ENCODE measurements at regions not wholly inside any gene's neighbourhood (a gene's known extent, or its start where the extent isn't known, plus 50 kb on each side); places are given as distances from the start of the nearest gene placed in this dataset.
"Not testable (repeated sequence)": the region's sequence is repeated elsewhere in the genome, so short reads cannot be mapped to it uniquely, and the experiment has no call there.

GRCh38 chr9:30292026-30292425, 2092.4 kb upstream of the ACO1 start:
- DNase-seq: not testable (repeated sequence)

GRCh38 chr9:30293231-30293630, 2091.2 kb upstream of the ACO1 start:
- no peak for DNase-seq

GRCh38 chr9:30299126-30299780, 2085.2 kb upstream of the ACO1 start:
- no peak for DNase-seq

- no peak for DNase-seq
These were observed 2083.0 kb upstream of the ACO1 start for GRCh38 chr9:30301271-30301963.

GRCh38 chr9:30310711-30311110, 2073.7 kb upstream of the ACO1 start:
- DNase-seq: no peak

- no peak for DNase-seq
These were observed 2055.0 kb upstream of the ACO1 start for GRCh38 chr9:30329431-30329830.

GRCh38 chr9:30348904-30349303, 2035.5 kb upstream of the ACO1 start:
- no peak for DNase-seq

- no peak for DNase-seq
These were observed 2034.6 kb upstream of the ACO1 start for GRCh38 chr9:30349526-30350513.

GRCh38 chr9:30356221-30356620, 2028.2 kb upstream of the ACO1 start:
- no peak for DNase-seq

- no peak for DNase-seq
These were observed 2022.1 kb upstream of the ACO1 start for GRCh38 chr9:30362373-30362772.

- DNase-seq: not testable (repeated sequence)
These were observed 2018.3 kb upstream of the ACO1 start for GRCh38 chr9:30366140-30366539.

GRCh38 chr9:30382271-30382670, 2002.2 kb upstream of the ACO1 start:
- no peak for DNase-seq

- DNase-seq: no peak
These were observed 1974.2 kb upstream of the ACO1 start for GRCh38 chr9:30410273-30410672.

- DNase-seq: no peak
These were observed 1972.9 kb upstream of the ACO1 start for GRCh38 chr9:30411571-30411970.

GRCh38 chr9:30459156-30459555, 1925.3 kb upstream of the ACO1 start:
- no peak for DNase-seq

- no peak for DNase-seq
These were observed 1907.6 kb upstream of the ACO1 start for GRCh38 chr9:30476826-30477225.

GRCh38 chr9:30478684-30479083, 1905.8 kb upstream of the ACO1 start:
- DNase-seq: no peak

GRCh38 chr9:30482499-30482898, 1901.9 kb upstream of the ACO1 start:
- no peak for DNase-seq

GRCh38 chr9:30484690-30485089, 1899.8 kb upstream of the ACO1 start:
- no peak for DNase-seq

GRCh38 chr9:30504502-30504905, 1879.9 kb upstream of the ACO1 start:
- DNase-seq: no peak

- DNase-seq: no peak
These were observed 1879.1 kb upstream of the ACO1 start for GRCh38 chr9:30505311-30505710.

- no peak for DNase-seq
These were observed 1877.7 kb upstream of the ACO1 start for GRCh38 chr9:30506749-30507148.

- no peak for DNase-seq
These were observed 1877.3 kb upstream of the ACO1 start for GRCh38 chr9:30507166-30507565.

GRCh38 chr9:30511666-30512065, 1872.8 kb upstream of the ACO1 start:
- DNase-seq: no peak
